IMR-90 (cell line): ENCODE measurements at regions not wholly inside any gene's neighbourhood (a gene's known extent, or its start where the extent isn't known, plus 50 kb on each side); places are given as distances from the start of the nearest gene placed in this dataset.

Source experiments
- ATAC-seq: fragments of 200-7000 bp; cut with Tn5 transposase; 2 replicates; pipeline ENCODE4 v1.9.1; 2020; ENCODE audit warnings: low read depth, mild to moderate bottlenecking, moderate library complexity
- BruUV-seq: library from RNA; stranded (reverse); fragments of 400-500 nt; replicated peaks from 2 replicates; lab custom pipeline; 2021; lab: Mats Ljungman, UMichigan
- CTCF ChIA-PET: fragments of 300-600 bp; formaldehyde crosslinking; extraction: SDS; loops from one replicate; lab custom pipeline; 2021; ENCODE audit warnings: antibody characterized with exemption; lab: Yijun Ruan, JAX
- POLR2A ChIA-PET: fragments of 300-600 bp; sonication (Branson Sonifier 250); formaldehyde crosslinking; loops from one replicate; lab custom pipeline; 2022; ENCODE audit warnings: antibody characterized with exemption; ENCODE audit not compliant: unreplicated experiment; lab: Charles Lee
- DNase-seq: peaks from one replicate; pipeline ENCODE4 v3.0.0; 2013
- H2AFZ ChIP-seq: replicated peaks from 2 replicates; pipeline ENCODE3; 2013; ENCODE audit warnings: low read length, mild to moderate bottlenecking; ENCODE audit not compliant: poor library complexity
- H2AK5ac ChIP-seq: 2 replicates; pipeline ENCODE4 v1.6.1; 2013; ENCODE audit warnings: low read depth, low read length, inconsistent platforms
- H2AK9ac ChIP-seq: replicated peaks from 2 replicates; pipeline ENCODE3; 2013; ENCODE audit warnings: mild to moderate bottlenecking, low read depth, low read length, moderate library complexity; ENCODE audit not compliant: poor library complexity
- H2BK120ac ChIP-seq: 2 replicates; pipeline ENCODE4 v1.6.1; 2013; ENCODE audit warnings: low read depth, low read length, inconsistent platforms
- H2BK15ac ChIP-seq: 3 replicates; pipeline ENCODE4 v1.6.1; 2013; ENCODE audit warnings: low read depth, low read length, inconsistent platforms
- H2BK20ac ChIP-seq: 2 replicates; pipeline ENCODE4 v1.6.1; 2013; ENCODE audit warnings: low read depth, mild to moderate bottlenecking, inconsistent platforms, low read length, moderate library complexity
- H2BK5ac ChIP-seq: 2 replicates; pipeline ENCODE4 v1.6.1; 2013; ENCODE audit warnings: mild to moderate bottlenecking, low read depth, low read length, inconsistent platforms; ENCODE audit not compliant: poor library complexity, severe bottlenecking
- H3K14ac ChIP-seq: replicated peaks from 2 replicates; pipeline ENCODE4 v1.6.1; 2013; ENCODE audit warnings: low read depth, low read length, inconsistent platforms
- H3K18ac ChIP-seq: 2 replicates; pipeline ENCODE4 v1.6.1; 2013; ENCODE audit warnings: low read depth, low read length, control low read depth
- H3K23ac ChIP-seq: 2 replicates; pipeline ENCODE4 v1.6.1; 2013; ENCODE audit warnings: low read depth, low read length, inconsistent platforms
- H3K27ac ChIP-seq: 2 replicates; pipeline ENCODE4 v1.5.1; 2013; ENCODE audit warnings: mild to moderate bottlenecking, control low read depth, low read length; ENCODE audit not compliant: insufficient read depth
- H3K27me3 ChIP-seq: 2 replicates; pipeline ENCODE4 v1.6.1; 2013; ENCODE audit warnings: low read length; ENCODE audit not compliant: control insufficient read depth, insufficient read depth
- H3K36me3 ChIP-seq: 2 replicates; pipeline ENCODE4 v1.6.1; 2013; ENCODE audit warnings: low read length, mixed read lengths; ENCODE audit not compliant: control insufficient read depth, insufficient read depth
- H3K4ac ChIP-seq: 2 replicates; pipeline ENCODE4 v1.6.1; 2013; ENCODE audit warnings: low read depth, low read length, inconsistent platforms
- H3K4me1 ChIP-seq: 2 replicates; pipeline ENCODE4 v1.6.1; 2013; ENCODE audit warnings: low read length, mixed read lengths; ENCODE audit not compliant: control insufficient read depth, insufficient read depth
- H3K4me2 ChIP-seq: 2 replicates; pipeline ENCODE4 v1.6.1; 2013; ENCODE audit warnings: low read depth, mild to moderate bottlenecking, control low read depth, low read length, moderate library complexity
- H3K4me3 ChIP-seq: 2 replicates; pipeline ENCODE4 v1.5.1; 2013; ENCODE audit warnings: low read depth, mild to moderate bottlenecking, control low read depth, low read length, moderate library complexity; ENCODE audit not compliant: insufficient read depth
- H3K56ac ChIP-seq: 2 replicates; pipeline ENCODE4 v1.6.1; 2013; ENCODE audit warnings: low read length, inconsistent platforms; ENCODE audit not compliant: insufficient read depth; ENCODE audit errors: extremely low read depth
- H3K79me1 ChIP-seq, 2 experiments: 2 replicates each; pipeline ENCODE4 v1.6.1; 2013; ENCODE audit warnings: low read length in 2 of 2, inconsistent platforms in 1 of 2, low read depth in 1 of 2
- H3K9ac ChIP-seq: 2 replicates; pipeline ENCODE4 v1.6.1; 2013; ENCODE audit warnings: low read depth, low read length, control low read depth
- H3K9me1 ChIP-seq: 2 replicates; pipeline ENCODE4 v1.6.1; 2013; ENCODE audit warnings: low read length, inconsistent platforms; ENCODE audit not compliant: insufficient read depth
- H3K9me3 ChIP-seq: 2 replicates; pipeline ENCODE4 v1.6.1; 2013; ENCODE audit warnings: low read length; ENCODE audit not compliant: control insufficient read depth, insufficient read depth
- H4K20me1 ChIP-seq: 2 replicates; pipeline ENCODE4 v1.6.1; 2013; ENCODE audit warnings: low read length, inconsistent platforms; ENCODE audit not compliant: insufficient read depth
- H4K5ac ChIP-seq: 2 replicates; pipeline ENCODE4 v1.6.1; 2013; ENCODE audit warnings: mild to moderate bottlenecking, low read depth, low read length, control low read depth
- H4K8ac ChIP-seq, 2 experiments: 2 replicates each; pipeline ENCODE4 v1.6.1; 2013; ENCODE audit warnings: low read depth in 2 of 2, low read length in 2 of 2, control low read depth in 1 of 2, inconsistent platforms in 1 of 2
- H4K91ac ChIP-seq: 2 replicates; pipeline ENCODE4 v1.6.1; 2013; ENCODE audit warnings: low read depth, low read length, inconsistent platforms; ENCODE audit not compliant: insufficient read depth
- BHLHE40 ChIP-seq: fragments of 150-350 bp; IDR thresholded peaks from 2 replicates; pipeline ENCODE4 v1.6.1; 2016; ENCODE audit warnings: mild to moderate bottlenecking, low read depth, low read length
- CEBPB ChIP-seq: IDR thresholded peaks from 2 replicates; pipeline ENCODE4 v1.6.1; 2012; ENCODE audit warnings: low read depth, low read length, improper control_type of control experiment
- CHD1 ChIP-seq: IDR thresholded peaks from 2 replicates; pipeline ENCODE4 v1.6.1; 2012; ENCODE audit warnings: low read depth, low read length, improper control_type of control experiment
- CTCF ChIP-seq: conservative IDR thresholded peaks from 2 replicates; pipeline ENCODE4 v1.5.1; 2012; ENCODE audit warnings: mild to moderate bottlenecking, low read depth, low read length, improper control_type of control experiment
- ELK1 ChIP-seq: fragments of 150-350 bp; IDR thresholded peaks from 2 replicates; pipeline ENCODE4 v1.6.1; 2016; ENCODE audit warnings: low read depth, mild to moderate bottlenecking, low read length, moderate library complexity, borderline replicate concordance
- FOS ChIP-seq: fragments of 150-350 bp; IDR thresholded peaks from 2 replicates; pipeline ENCODE4 v1.6.1; 2016; ENCODE audit warnings: low read depth, low read length
- MAFK ChIP-seq: IDR thresholded peaks from 2 replicates; pipeline ENCODE4 v1.6.1; 2012; ENCODE audit warnings: low read depth, low read length, improper control_type of control experiment
- MAZ ChIP-seq: IDR thresholded peaks from 2 replicates; pipeline ENCODE4 v1.6.1; 2012; ENCODE audit warnings: low read depth, mild to moderate bottlenecking, low read length, improper control_type of control experiment, moderate library complexity, borderline replicate concordance
- MXI1 ChIP-seq: IDR thresholded peaks from 2 replicates; pipeline ENCODE4 v1.6.1; 2012; ENCODE audit warnings: low read depth, mild to moderate bottlenecking, low read length, moderate library complexity, borderline replicate concordance
- NFE2L2 ChIP-seq: fragments of 150-350 bp; IDR thresholded peaks from 2 replicates; pipeline ENCODE4 v1.6.1; 2016; ENCODE audit warnings: low read depth, mild to moderate bottlenecking, low read length
- POLR2A ChIP-seq: IDR thresholded peaks from 2 replicates; pipeline ENCODE4 v1.6.1; 2012; ENCODE audit warnings: mild to moderate bottlenecking, low read depth, low read length
- RAD21 ChIP-seq: IDR thresholded peaks from 2 replicates; pipeline ENCODE4 v1.6.1; 2012; ENCODE audit warnings: low read length, improper control_type of control experiment
- RCOR1 ChIP-seq: IDR thresholded peaks from 2 replicates; pipeline ENCODE4 v1.6.1; 2012; ENCODE audit warnings: mild to moderate bottlenecking, low read length, improper control_type of control experiment; ENCODE audit not compliant: insufficient replicate concordance
- RFX5 ChIP-seq: IDR thresholded peaks from 2 replicates; pipeline ENCODE4 v1.8.0; 2012; ENCODE audit warnings: low read depth, mild to moderate bottlenecking, low read length, moderate library complexity
- SMC3 ChIP-seq: fragments of 150-350 bp; IDR thresholded peaks from 2 replicates; pipeline ENCODE4 v1.6.1; 2016; ENCODE audit warnings: low read depth, mild to moderate bottlenecking, antibody characterized with exemption, low read length, moderate library complexity
- USF2 ChIP-seq: fragments of 150-350 bp; IDR thresholded peaks from 2 replicates; pipeline ENCODE4 v1.6.1; 2017; ENCODE audit warnings: mild to moderate bottlenecking, antibody characterized with exemption, low read length, low read depth
- dilution Hi-C: fragments of 300-500 bp; cut with HindIII; formaldehyde crosslinking; loops from one replicate; pipeline ENCODE4 v1.14.3; 2018; ENCODE audit warnings: low sequenced_read_pairs; ENCODE audit not compliant: unreplicated experiment
- in situ Hi-C: fragments of 300-500 bp; cut with MboI; formaldehyde crosslinking; loops from 3 replicates; pipeline ENCODE4 v1.14.3; 2019; ENCODE audit warnings: low sequenced_read_pairs, inconsistent platforms, mixed read lengths
- intact Hi-C: fragments of 100-400 bp; cut with micrococcal nuclease; formaldehyde crosslinking; loops from 2 replicates; pipeline ENCODE4 v1.10.0; 2022

- POLR2A ChIA-PET, result no interaction called here
- Histone ChIP-seq H2BK5ac (no peak overlapping the region), H2BK20ac (no peak overlapping the region), H4K8ac (no peak overlapping the region), H2AFZ (no peak overlapping the region), H4K20me1 (no peaks in the 10 kb centered on the region), H3K27me3 (no peaks in the 10 kb centered on the region), H3K9me1 (no peaks in the 10 kb centered on the region), H3K9ac (no peak overlapping the region), H3K4me1 (no peaks in the 10 kb centered on the region), H3K18ac (no peak overlapping the region), H3K4me3 (no peak overlapping the region), H4K5ac (no peak overlapping the region), H2AK9ac (no peak overlapping the region), H2BK120ac (no peak overlapping the region), H2AK5ac (no peak overlapping the region), H3K36me3 (no peaks in the 10 kb centered on the region), H3K79me1 (no peaks in the 10 kb centered on the region), H3K4ac (no peak overlapping the region), H2BK15ac (no peak overlapping the region), H3K27ac (no peak overlapping the region), H4K91ac (no peak overlapping the region), H3K14ac (no peak overlapping the region), H3K9me3 (peaks cover 8% of the 10 kb centered on the region), H3K56ac (no peak overlapping the region), H3K4me2 (no peak overlapping the region), H3K23ac (no peak overlapping the region)
- intact Hi-C loops (no loop called here), in situ Hi-C loops (no loop called here), dilution Hi-C loops (no loop called here)
- DNase-seq (no peak), ATAC-seq (no peak)
- TF ChIP-seq RCOR1 (no peak), MXI1 (no peak), CHD1 (no peak), NFE2L2 (no peak), CEBPB (no peak), SMC3 (no peak), FOS (no peak), MAZ (no peak), ELK1 (no peak), RFX5 (no peak), MAFK (no peak), BHLHE40 (no peak), USF2 (no peak), POLR2A (no peak), RAD21 (no peak), CTCF (no peak)
- CTCF ChIA-PET, result no interaction called here
- no TSS peak for BruUV-seq
Observed at GRCh38 chr15:53224371-53224770, 434.2 kb upstream of the ONECUT1 start.
